ENCODE measurements at regions not wholly inside any gene's neighbourhood (a gene's known extent, or its start where the extent isn't known, plus 50 kb on each side); places are given as distances from the start of the nearest gene placed in this dataset.

DNA sequence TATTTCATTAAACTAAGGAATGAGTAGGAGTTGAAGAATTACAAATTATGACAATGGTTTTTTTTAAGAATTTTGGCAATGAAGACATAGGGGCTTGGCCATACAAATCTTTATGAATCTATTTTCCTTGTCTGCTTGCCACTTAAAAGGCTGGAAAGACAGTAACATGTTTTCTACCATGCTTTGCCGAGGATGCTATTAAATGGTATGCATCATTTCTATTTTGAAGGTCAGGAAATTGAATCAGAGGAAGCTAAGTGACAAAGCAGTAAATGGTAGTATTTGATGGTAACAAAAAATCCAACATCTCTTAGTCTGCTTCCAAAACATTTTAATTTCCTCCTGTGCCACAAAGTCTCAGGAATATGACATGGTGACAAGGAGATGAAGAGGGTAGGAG, 287.2 kb downstream of the RFPL4B start:
- Histone ChIP-seq H3K27ac (ENCODE audit: low read depth, low read length, poor library complexity, severe bottlenecking) (no peak overlapping the region), H4K20me1 (ENCODE audit: insufficient read depth, low read length) (no peaks in the 10 kb centered on the region), H3K36me3 (ENCODE audit: insufficient read depth, low read length) (no peaks in the 10 kb centered on the region), H3K4me3 (ENCODE audit: low read depth, low read length, poor library complexity, severe bottlenecking) (no peak overlapping the region), H3K4me1 (ENCODE audit: insufficient read depth, low read length, severe bottlenecking) (no peaks in the 10 kb centered on the region), H3K27me3 (ENCODE audit: insufficient read depth, low read length) (no peaks in the 10 kb centered on the region), H3K4me2 (ENCODE audit: low read length) (no peak overlapping the region), H3K9me2 (ENCODE audit: low read depth, low read length) (no peaks in the 10 kb centered on the region), H3K9me3 (ENCODE audit: low read length) (no peaks in the 10 kb centered on the region), H3K79me2 (ENCODE audit: insufficient read depth, low read length) (no peaks in the 10 kb centered on the region), H3K9ac (ENCODE audit: low read length) (no peak overlapping the region), H2AFZ (ENCODE audit: low read length) (no peak overlapping the region), H3F3A (ENCODE audit: insufficient read depth, low read length) (no peaks in the 10 kb centered on the region)
- TF ChIP-seq CTCF (IDR thresholded peaks at IDR 0.05; ENCODE audit: low read length) (no peak), EZH2 (IDR thresholded peaks at IDR 0.05; ENCODE audit: borderline replicate concordance, low read length) (no peak)

DNA sequence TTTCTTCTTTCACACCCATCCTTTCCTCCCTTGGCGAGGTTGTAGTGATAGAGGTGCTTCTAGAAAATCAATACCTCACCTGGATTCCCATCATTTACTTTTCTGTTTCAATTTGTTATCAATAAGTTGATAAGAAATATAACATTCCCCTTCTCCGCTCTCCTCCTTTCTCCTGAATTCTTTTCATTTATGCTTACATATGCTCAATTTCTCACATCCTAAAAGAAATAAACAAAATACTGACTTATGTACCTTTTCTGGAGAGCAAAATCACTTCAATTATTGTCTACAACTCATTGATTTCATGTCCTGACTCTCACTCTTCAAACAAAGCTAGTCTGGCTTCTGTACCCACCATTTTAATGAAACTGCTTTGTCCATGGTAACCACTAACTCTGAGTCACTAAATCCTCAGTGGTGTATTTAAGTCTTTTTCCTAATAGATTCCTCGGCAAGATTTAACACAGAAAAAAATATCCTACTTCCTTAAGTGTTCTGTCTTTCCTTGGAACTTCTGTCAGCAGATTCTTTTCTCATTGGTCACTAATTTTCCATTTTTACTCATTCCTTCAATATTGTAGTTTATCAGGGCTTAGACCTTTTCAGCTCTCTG, 289.6 kb downstream of the RFPL4B start:
- H2AFZ ChIP-seq (ENCODE audit: low read length) = no peak overlapping the region
- no peak overlapping the region for H3K9ac ChIP-seq (ENCODE audit: low read length)
- TF ChIP-seq CTCF (IDR thresholded peaks at IDR 0.05; ENCODE audit: low read length) (no peak), EZH2 (IDR thresholded peaks at IDR 0.05; ENCODE audit: borderline replicate concordance, low read length) (no peak)
- H3K4me2 ChIP-seq (ENCODE audit: low read length) = no peak overlapping the region
- no peaks in the 10 kb centered on the region for H3F3A ChIP-seq (ENCODE audit: insufficient read depth, low read length)
- no peaks in the 10 kb centered on the region for H3K9me3 ChIP-seq (ENCODE audit: low read length)
- no peaks in the 10 kb centered on the region for H3K27me3 ChIP-seq (ENCODE audit: insufficient read depth, low read length)
- H3K27ac ChIP-seq (ENCODE audit: low read depth, low read length, poor library complexity, severe bottlenecking) = no peak overlapping the region
- no peaks in the 10 kb centered on the region for H4K20me1 ChIP-seq (ENCODE audit: insufficient read depth, low read length)
- no peaks in the 10 kb centered on the region for H3K9me2 ChIP-seq (ENCODE audit: low read depth, low read length)
- H3K36me3 ChIP-seq (ENCODE audit: insufficient read depth, low read length) = no peaks in the 10 kb centered on the region
- H3K4me3 ChIP-seq (ENCODE audit: low read depth, low read length, poor library complexity, severe bottlenecking) = no peak overlapping the region
- H3K4me1 ChIP-seq (ENCODE audit: insufficient read depth, low read length, severe bottlenecking) = no peaks in the 10 kb centered on the region
- no peaks in the 10 kb centered on the region for H3K79me2 ChIP-seq (ENCODE audit: insufficient read depth, low read length)

GRCh38 chr6:112639391-112639831, 292.3 kb downstream of the RFPL4B start:
- TF ChIP-seq CTCF (IDR thresholded peaks at IDR 0.05; ENCODE audit: low read length) (no peak), EZH2 (IDR thresholded peaks at IDR 0.05; ENCODE audit: borderline replicate concordance, low read length) (no peak)
- H3K9me3 ChIP-seq (ENCODE audit: low read length) = no peaks in the 10 kb centered on the region

More at GRCh38 chr6:112639391-112639831, 292.3 kb downstream of the RFPL4B start:
- H3K4me3 ChIP-seq (ENCODE audit: low read depth, low read length, poor library complexity, severe bottlenecking) = no peak overlapping the region
- no peak overlapping the region for H3K4me2 ChIP-seq (ENCODE audit: low read length)
- H3K27me3 ChIP-seq (ENCODE audit: insufficient read depth, low read length) = no peaks in the 10 kb centered on the region
- H3K27ac ChIP-seq (ENCODE audit: low read depth, low read length, poor library complexity, severe bottlenecking) = no peak overlapping the region
- no peaks in the 10 kb centered on the region for H3K79me2 ChIP-seq (ENCODE audit: insufficient read depth, low read length)
- no peaks in the 10 kb centered on the region for H3K36me3 ChIP-seq (ENCODE audit: insufficient read depth, low read length)
- no peak overlapping the region for H2AFZ ChIP-seq (ENCODE audit: low read length)
- no peak overlapping the region for H3K9ac ChIP-seq (ENCODE audit: low read length)
- H3K9me2 ChIP-seq (ENCODE audit: low read depth, low read length) = no peaks in the 10 kb centered on the region
- H4K20me1 ChIP-seq (ENCODE audit: insufficient read depth, low read length) = no peaks in the 10 kb centered on the region
- H3K4me1 ChIP-seq (ENCODE audit: insufficient read depth, low read length, severe bottlenecking) = no peaks in the 10 kb centered on the region
- H3F3A ChIP-seq (ENCODE audit: insufficient read depth, low read length) = no peaks in the 10 kb centered on the region
